HFFc6 (cell line): ENCODE measurements at regions not wholly inside any gene's neighbourhood (a gene's known extent, or its start where the extent isn't known, plus 50 kb on each side); places are given as distances from the start of the nearest gene placed in this dataset.
"Not testable (repeated sequence)": the region's sequence is repeated elsewhere in the genome, so short reads cannot be mapped to it uniquely, and the experiment has no call there.

Experiments
- DNase-seq: peaks from one replicate; pipeline ENCODE4 v3.0.0-alpha.2; 2018
- H3K27ac Mint-ChIP-seq: 2 replicates; pipeline ENCODE4 v1.8.0; 2020; ENCODE audit warnings: mild to moderate bottlenecking, mixed read lengths
- H3K27me3 Mint-ChIP-seq: 2 replicates; pipeline ENCODE4 v1.8.0; 2021; ENCODE audit warnings: mild to moderate bottlenecking, moderate library complexity, mixed read lengths; ENCODE audit not compliant: insufficient read depth
- H3K36me3 Mint-ChIP-seq: 2 replicates; pipeline ENCODE4 v1.8.0; 2021; ENCODE audit warnings: low read depth, mixed read lengths
- H3K4me1 Mint-ChIP-seq: 2 replicates; pipeline ENCODE4 v1.8.0; 2020; ENCODE audit warnings: low read depth, mixed read lengths
- H3K4me3 Mint-ChIP-seq: 2 replicates; pipeline ENCODE4 v1.8.0; 2020; ENCODE audit warnings: mild to moderate bottlenecking, moderate library complexity, mixed read lengths
- H3K9me3 Mint-ChIP-seq: 2 replicates; pipeline ENCODE4 v1.8.0; 2020; ENCODE audit warnings: mild to moderate bottlenecking, mixed read lengths
- TF ChIP-seq, protein P1 (sequence below): fragments of 200-600 bp; sonication (generic); IDR thresholded peaks from 2 replicates; pipeline ENCODE4 v1.5.0; 2021; ENCODE audit warnings: antibody characterized with exemption, mild to moderate bottlenecking

DNA sequence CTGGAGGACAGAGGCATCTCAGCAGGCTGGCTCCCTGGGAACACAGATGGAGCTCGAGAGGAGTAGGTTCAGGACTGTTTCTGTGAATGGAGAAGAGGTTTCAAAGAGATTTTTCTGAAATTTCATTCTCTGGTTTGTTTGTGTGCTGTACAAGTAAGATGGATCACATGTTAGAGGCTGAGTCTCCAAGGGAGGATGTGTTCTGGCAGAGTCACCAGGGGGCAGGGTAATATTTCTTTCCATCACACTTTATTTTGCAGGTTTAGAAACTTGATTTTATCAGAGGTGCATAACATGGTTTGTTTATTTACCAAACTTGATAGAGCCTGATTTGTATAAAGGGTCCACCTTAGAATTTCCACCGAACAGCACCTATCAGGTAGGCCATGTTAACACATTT, 69.2 kb upstream of the ARL15 start:
- H3K36me3 Mint-ChIP-seq = no peaks in the 10 kb centered on the region
- no peaks in the 10 kb centered on the region for H3K9me3 Mint-ChIP-seq
- H3K27ac Mint-ChIP-seq = no peak overlapping the region
- TF ChIP-seq, protein P1, sequence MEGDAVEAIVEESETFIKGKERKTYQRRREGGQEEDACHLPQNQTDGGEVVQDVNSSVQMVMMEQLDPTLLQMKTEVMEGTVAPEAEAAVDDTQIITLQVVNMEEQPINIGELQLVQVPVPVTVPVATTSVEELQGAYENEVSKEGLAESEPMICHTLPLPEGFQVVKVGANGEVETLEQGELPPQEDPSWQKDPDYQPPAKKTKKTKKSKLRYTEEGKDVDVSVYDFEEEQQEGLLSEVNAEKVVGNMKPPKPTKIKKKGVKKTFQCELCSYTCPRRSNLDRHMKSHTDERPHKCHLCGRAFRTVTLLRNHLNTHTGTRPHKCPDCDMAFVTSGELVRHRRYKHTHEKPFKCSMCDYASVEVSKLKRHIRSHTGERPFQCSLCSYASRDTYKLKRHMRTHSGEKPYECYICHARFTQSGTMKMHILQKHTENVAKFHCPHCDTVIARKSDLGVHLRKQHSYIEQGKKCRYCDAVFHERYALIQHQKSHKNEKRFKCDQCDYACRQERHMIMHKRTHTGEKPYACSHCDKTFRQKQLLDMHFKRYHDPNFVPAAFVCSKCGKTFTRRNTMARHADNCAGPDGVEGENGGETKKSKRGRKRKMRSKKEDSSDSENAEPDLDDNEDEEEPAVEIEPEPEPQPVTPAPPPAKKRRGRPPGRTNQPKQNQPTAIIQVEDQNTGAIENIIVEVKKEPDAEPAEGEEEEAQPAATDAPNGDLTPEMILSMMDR = 0 out of 2 replicates have a peak, but pooled peaks have one; percentile 19
- 0 out of 2 replicates have a peak, but pooled peaks cover 6% of the 10 kb centered on the region for H3K4me1 Mint-ChIP-seq
- no peak overlapping the region for H3K4me3 Mint-ChIP-seq
- H3K27me3 Mint-ChIP-seq = peaks cover 8% of the 10 kb centered on the region
- DNase-seq = no peak

GRCh38 chr5:54378707-54379106, 68.3 kb upstream of the ARL15 start:
- 0 out of 2 replicates have a peak, but pooled peaks cover 4% of the 10 kb centered on the region for H3K4me1 Mint-ChIP-seq
- H3K27ac Mint-ChIP-seq = no peak overlapping the region
- TF ChIP-seq, protein P1 = no peak
- no peaks in the 10 kb centered on the region; the same call in 1 of the 2 replicates for H3K9me3 Mint-ChIP-seq
- peaks cover 10% of the 10 kb centered on the region for H3K27me3 Mint-ChIP-seq
- no peaks in the 10 kb centered on the region for H3K36me3 Mint-ChIP-seq
- no peak for DNase-seq
- H3K4me3 Mint-ChIP-seq = no peak overlapping the region

- H3K4me3 Mint-ChIP-seq, H3K27ac Mint-ChIP-seq, H3K36me3 Mint-ChIP-seq, H3K9me3 Mint-ChIP-seq, DNase-seq, H3K4me1 Mint-ChIP-seq: not testable (repeated sequence)
- H3K27me3 Mint-ChIP-seq = peaks cover 14% of the 10 kb centered on the region
These were observed 67.0 kb upstream of the ARL15 start for GRCh38 chr5:54377339-54377738.

DNA sequence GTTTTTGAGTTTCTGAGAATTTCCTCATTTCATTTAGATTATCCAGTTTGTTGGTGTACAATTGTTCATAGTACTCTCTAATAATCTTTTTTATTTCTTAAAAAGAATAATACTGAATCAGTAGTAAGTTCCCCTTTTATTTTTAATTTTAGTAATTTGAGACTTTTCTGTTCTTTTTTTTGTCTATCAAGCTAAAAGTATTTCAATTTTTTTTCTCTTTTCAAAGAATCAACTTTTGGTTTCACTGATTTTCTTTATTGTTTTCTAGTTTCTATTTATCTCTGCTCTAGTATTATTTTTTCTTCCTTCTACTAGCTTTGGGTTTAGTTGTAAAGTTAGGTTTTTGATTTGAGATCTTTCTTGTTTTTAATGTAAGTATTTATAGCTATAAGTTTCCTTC, 60.6 kb upstream of the ARL15 start:
- Mint-ChIP-seq H3K36me3 (no peaks in the 10 kb centered on the region), H3K4me1 (no peaks in the 10 kb centered on the region), H3K9me3 (peaks cover 6% of the 10 kb centered on the region), H3K27ac (no peak overlapping the region), H3K27me3 (peaks cover 11% of the 10 kb centered on the region), H3K4me3 (no peak overlapping the region)
- no peak for DNase-seq
- TF ChIP-seq, protein P1 = no peak

- Mint-ChIP-seq H3K4me3 (no peak overlapping the region), H3K9me3 (peaks cover 5% of the 10 kb centered on the region; the same call in 1 of the 2 replicates), H3K36me3 (no peaks in the 10 kb centered on the region), H3K27me3 (no peaks in the 10 kb centered on the region), H3K4me1 (peaks cover 12% of the 10 kb centered on the region), H3K27ac (no peak overlapping the region)
- TF ChIP-seq, protein P1 = no peak
- no peak for DNase-seq
These were observed 57.5 kb upstream of the ARL15 start for GRCh38 chr5:54367844-54368243.

GRCh38 chr5:54366707-54367106, 56.3 kb upstream of the ARL15 start:
- Mint-ChIP-seq H3K27me3 (no peaks in the 10 kb centered on the region), H3K4me1 (peaks cover 24% of the 10 kb centered on the region), H3K36me3 (no peaks in the 10 kb centered on the region), H3K27ac (no peak overlapping the region), H3K4me3 (no peak overlapping the region), H3K9me3 (no peaks in the 10 kb centered on the region)
- DNase-seq = no peak
- TF ChIP-seq, protein P1 = no peak
